Stimulated activated CD4-positive, alpha-beta T cell treated with anti-CD3 and anti-CD28 coated beads, Interleukin-4, amount 100 ng/mL, for 4 hours (primary cell): ENCODE measurements at regions not wholly inside any gene's neighbourhood (a gene's known extent, or its start where the extent isn't known, plus 50 kb on each side); places are given as distances from the start of the nearest gene placed in this dataset.

ENCODE experiments used
- DNase-seq, 2 experiments: peaks; one replicate each; pipeline ENCODE4 v3.0.0-alpha.2; 2020

DNA sequence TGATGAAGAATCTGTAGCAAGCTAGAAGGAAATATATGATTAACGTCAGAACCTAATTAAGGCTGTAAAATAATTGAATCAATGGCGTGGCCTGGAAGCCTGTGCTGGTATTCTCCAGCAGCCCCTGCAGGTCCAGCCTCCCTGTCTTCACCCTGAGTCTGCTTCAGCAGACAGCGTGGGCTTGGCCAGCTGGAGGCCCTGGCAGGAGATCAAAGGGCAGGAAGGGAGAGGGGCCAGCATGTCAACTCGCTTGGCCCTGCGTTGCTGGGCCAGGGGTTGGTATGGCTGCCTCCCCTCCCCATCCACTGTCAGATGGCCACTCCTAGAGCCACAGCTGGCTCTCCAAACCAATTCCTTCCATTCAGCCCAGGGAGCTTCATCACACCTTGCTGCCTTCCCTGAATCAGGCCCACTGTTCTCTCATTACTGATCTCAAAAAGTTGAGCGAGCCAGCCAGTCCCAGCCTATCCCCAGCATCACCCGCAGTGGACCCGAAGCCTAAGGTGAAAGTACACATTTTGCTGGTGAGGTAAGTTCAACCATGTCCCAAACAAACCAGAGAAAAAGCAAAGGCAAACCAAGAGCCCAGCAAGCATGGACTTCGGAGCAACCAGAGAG, 228.4 kb upstream of the AGAP1 start:
- no peak for DNase-seq

DNA sequence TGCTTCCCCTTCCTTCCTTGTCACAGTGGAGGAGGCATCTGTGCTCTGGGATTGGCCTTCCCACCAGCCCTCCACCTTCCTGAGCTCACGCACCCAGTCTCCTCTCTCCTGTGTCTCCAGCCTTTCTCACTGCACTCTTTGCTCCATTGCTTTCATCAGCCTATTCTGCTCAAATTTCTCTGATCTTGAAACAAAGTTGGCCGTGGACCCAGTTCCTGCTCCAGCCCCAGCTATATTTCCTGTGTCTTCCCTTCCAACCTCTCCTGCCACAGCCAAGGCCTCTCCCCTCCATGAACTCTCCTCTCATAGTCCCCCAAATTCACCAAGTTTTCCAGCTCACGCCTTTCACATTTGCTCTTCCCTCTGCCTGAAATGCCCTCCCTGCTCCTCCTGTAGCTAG, 226.6 kb upstream of the AGAP1 start:
- DNase-seq, result no peak

DNA sequence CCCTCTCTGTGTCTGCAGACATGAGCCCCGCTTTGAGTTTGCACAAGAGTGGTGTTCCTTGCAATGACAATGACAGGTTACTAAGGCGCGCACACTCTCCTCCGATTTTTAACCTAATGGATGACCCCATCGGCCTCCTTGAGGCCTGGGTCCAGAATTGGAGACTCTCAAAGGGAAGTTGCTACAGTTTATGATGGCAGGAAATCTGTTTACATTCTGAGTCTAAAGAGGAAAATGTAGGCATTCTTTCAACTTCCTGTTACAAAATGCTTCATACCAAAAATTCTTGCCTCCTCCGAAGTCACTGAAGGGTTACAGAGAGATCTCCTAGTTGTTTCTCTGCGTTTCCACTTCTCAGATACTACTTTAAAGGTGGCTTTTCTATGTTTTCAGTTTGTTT, 225.3 kb upstream of the AGAP1 start:
- DNase-seq, result no peak

DNA sequence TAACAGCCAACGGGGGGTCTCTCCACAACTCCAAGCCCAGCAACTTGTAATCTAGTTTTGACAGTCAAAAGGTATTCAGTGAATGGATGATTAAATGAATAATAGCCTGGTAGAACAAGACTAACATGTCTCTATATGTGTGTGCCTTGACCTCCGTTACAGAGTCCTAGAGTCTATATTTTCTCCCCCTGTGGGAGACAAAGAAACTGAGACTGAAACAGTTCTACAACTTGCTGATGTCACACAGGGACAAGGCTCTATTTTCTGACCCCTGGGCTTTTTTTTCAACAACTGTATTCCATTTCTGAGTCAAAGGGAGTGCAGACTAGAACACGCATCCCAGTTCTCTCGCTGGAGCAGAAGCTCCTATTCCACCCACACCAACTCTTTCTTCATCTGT, 223.6 kb upstream of the AGAP1 start:
- no peak for DNase-seq

DNA sequence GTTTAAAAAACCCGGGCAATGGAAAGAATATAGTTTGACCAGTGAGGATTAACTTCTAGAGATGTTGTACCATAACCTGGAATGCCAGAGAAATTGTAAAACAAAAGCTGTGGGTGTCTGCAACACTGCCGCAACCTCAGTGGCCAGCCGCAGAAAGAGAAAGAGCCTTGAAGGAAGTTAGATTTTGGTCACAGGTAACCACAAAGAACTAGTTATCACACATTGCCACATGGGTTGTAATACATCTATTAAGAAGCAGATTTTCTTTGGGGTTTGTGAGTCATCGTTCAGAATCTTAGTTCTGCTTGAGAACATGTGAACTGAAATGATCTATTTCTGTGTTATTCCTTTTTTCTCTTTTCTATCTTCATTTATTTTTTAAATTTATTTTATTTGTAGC, 222.9 kb upstream of the AGAP1 start:
- no peak for DNase-seq

DNA sequence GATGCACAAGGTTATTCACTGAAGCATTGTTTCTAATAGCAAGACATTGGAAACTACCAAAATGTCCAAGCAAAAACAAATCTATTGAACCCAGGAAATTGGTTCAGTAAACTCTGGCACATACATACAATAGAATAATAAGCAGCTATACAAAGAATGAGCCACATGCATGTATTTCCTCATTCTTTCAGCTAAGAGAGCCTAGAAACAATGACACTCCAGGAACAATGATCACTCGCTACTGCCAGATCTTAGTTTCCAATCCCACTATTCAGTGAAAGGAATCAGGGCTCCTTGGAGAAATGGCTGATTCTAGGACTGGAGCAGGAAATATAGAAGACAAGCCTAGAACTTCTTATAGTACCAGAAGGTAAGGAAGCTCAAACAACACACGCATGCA, 221.9 kb upstream of the AGAP1 start:
- no peak for DNase-seq

DNA sequence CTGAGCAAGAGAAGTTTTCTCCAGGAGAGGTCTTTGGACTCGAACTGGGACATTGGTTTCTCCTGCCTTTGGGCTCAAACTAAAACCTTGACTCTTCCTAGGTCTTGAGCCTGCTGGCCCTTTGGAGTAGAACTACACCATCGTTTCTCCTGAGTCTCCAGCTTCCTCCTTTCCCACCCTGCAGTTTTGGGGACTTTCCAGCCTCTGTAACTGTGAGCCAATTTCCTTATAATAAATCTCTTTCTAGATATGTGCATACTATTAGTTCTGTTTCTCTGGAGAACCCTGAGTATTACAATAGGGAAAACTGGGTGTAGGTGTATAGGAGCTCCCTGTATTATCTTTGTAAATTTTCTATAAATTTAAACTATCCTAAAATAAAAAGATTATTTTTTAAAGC, 219.8 kb upstream of the AGAP1 start:
- no peak for DNase-seq

DNA sequence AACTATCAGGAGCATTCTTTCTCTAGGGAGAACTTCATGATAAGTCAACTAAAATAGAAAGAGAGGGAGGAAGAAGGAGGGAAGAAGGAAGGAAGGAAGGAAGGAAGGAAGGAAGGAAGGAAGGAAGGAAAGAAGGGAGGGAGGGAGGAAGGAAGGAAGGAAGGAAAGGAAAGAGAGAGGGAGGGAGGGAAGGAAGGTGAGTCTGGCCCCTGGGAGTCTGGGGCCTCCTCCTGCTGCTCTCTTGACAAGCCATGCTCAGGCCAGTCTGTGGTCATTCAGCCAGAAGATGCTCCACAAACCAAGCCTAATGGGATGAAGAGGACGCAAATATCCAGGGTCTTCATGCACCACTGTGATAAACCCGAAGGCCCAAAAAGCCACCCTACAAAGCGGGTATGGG, 216.4 kb upstream of the AGAP1 start:
- no peak for DNase-seq

DNA sequence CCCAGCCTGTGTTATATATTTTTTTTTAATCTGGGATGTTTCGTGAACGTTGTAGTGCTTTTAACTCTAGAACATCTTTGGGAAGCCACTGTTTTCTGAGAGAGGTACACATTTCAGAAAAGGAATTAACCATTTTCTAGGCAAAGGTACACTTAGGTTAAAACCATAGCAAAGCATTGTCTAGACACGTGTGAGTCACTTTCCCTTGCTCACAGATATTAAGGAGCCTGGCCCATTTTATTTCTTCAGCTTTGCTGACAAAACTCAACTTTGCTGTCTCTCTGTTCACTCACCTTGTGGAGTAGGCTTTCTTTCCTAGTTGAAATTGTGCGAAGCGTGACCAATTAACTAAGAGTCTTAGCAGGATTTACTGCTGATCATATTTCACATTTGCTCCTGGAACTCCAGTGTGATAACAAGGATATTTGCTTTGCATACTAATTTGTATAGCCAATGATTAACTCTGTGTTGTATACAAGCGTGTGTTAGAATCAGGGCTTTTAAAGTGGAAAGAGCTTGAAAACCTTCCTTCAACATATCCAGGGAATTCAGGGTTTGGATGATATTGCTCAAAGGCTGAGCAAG, 215.0 kb upstream of the AGAP1 start:
- DNase-seq, result no peak

DNA sequence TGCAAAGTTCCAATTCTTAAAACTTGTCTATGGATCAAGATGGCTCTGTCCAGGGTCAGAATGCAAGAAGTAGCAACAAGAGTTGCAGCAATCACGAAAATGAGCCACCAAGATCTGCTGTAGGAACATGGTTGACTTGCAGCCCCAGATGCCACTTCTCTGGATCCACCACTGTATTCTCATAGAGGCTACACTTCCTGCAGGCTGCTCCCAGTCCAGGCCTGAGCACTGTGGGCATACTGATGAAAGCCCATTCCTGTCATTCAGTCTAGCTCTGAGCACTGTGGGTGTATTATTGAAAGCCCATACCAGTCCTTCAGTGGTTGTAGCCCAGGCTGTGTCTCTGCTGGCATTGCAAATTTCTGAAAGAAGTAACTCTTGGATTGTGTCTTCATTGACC, 213.9 kb upstream of the AGAP1 start:
- no peak for DNase-seq

DNA sequence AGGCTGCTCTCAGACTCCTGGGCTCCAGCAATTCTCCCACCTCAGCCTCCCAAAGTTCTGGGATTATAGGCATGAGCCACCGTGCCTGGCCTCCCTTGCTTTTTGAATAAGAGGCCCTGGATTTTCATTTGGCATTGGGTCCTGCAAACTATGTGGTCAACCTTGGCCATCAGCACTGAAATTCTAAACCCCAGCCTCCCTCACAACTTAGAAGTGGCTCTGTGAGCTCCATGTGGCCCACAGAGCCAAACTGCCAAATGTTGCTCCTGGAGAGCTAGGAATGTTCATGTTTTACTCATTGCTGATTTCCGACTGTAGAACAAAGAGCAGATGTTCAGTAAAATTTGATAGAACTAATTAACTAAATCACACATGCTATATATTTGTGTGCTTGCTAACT, 210.6 kb upstream of the AGAP1 start:
- no peak for DNase-seq

DNA sequence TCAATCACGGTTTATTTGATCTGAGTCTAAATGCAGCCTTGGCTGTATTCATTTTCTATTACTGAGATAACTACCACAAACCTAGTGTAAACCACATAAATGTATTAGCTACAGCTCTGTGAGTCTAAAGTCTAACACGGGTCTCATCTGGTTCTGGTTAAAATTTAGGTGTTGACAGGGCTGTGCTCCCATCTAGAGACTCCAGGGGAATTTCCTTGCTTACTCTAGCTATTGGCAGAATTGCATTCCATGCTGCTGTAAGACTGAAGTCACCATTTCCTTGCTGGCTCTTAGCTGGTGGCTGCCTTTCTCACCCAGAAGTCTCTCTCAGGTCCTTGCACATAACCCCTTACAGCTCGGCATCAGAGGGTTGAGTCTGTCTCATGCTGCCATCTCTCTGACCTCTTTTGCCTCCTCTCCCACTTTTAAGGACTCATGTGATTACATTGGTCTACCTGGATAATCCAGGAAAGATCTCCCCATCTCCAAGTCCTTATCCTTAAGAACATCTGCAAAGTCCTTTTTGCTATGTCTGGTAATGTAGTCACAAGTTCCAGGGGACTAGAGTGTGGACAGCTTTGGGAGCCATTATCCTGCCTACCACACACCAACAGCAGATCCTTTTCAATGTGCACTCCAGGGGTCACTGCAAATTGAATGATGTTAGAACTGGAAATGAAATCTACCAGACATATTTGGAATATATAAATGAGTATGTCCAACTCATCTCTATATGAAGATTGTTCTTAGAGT, 207.0 kb upstream of the AGAP1 start:
- no peak for DNase-seq

DNA sequence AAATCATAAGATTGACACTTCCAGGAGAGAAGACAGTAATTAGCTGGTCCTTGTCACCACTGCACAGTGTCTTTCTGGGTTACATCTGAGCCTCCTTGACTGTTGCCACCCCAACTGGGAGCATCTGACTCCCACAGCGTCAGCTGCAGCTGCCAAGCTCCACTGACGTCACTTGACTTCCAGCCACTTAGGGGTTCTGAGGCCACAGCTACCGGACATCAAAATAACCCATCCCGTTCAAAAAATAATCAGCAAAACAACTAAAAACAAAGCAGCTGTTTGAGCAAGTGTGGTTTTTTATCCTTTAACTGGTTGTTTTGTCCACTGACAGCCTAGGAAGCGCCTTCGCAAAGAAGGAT, 206.5 kb upstream of the AGAP1 start:
- no peak for DNase-seq

DNA sequence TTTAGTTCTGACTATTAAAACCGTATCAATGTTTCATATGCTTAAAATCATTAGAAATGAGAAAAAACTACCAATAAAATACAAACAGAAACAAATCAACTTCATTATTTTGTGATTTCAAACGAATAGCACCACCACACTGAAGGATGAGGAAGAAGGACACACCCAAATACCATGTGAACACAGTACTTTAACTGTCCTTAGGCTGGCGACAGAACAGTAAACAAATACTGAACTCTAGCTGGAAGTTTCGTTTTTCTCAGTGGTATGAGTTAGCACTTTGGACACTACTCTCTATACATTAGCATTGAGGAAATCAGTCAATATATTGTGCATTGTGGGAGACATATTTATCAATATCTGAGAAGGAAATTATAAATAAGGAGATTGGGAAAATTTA, 202.4 kb upstream of the AGAP1 start:
- DNase-seq, result no peak

DNA sequence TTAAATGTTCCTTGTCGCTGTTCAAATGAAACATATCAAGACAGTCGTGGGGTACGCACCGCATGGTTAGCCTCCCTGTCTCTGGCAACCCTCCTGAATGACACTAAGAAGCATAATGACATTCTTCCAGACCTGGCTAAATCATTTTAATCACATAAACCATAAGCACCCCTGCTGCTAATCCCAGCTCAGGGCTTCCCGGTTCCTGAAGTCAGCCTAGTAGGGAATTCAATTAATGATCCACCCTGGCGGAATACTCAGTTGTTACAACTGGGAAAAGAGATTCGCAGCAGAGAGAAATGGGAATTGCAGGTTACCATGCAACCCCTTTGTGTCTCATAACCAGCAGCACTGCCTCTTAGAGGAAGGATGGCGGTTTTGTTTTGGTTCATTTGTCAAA, 200.8 kb upstream of the AGAP1 start:
- no peak for DNase-seq

DNA sequence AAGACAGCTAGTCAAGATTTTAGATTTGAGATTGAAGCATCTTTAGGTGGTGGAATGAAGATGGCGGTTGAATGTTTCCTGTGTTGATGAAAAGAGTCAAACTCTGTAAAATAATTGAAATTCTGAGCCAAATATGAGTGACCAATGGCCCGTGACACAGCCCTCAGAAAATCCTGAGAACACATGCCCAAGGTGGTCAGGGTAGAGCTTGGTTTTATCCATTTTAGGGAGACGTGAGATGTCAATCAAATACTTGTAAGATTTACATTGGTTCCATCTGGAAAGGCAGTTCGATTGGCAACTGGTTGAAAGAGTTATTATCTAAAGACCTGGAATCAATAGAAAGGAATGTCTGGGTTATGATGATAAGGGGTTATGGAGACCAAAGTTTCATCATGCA, 198.0 kb upstream of the AGAP1 start:
- no peak for DNase-seq

DNA sequence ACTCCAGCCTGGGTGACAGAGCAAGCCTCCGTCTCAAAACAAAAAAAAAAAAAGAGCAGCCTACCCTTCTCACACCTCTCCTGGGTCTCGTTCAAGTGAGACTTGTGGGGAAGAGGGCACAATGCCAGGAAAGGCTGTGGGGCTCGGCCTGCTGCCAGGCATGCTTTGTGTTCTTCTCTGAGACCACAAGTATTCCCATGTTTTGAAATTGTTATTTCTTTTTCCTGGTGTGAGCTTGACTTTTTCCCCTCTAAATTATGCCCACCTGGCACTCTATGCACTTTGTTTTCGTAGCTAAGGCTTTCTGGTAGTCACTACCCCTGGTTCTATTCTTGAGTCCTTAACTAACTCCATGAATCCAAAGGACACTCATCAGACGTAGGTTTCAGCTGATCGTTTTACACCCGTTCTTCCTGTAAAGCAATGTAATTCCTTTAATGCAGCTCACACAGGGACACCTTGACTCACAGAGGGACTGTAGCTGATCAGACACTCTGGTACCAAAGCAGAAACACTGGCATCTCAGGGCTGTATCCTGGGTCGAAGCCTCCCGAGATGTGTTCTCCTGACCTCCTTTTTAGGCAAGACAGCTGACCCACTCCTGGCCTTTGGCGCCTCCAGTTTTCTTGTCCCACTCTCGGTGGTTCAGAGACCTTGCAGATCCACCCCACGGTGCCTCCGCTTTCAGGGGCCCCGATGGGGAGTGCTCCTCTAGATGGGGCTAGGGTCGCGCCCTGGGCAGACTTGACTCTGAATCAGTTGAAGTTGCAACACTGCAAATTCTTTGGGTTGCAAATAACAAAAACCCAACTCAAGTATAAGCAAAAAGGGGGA, 193.3 kb upstream of the AGAP1 start:
- no peak for DNase-seq

DNA sequence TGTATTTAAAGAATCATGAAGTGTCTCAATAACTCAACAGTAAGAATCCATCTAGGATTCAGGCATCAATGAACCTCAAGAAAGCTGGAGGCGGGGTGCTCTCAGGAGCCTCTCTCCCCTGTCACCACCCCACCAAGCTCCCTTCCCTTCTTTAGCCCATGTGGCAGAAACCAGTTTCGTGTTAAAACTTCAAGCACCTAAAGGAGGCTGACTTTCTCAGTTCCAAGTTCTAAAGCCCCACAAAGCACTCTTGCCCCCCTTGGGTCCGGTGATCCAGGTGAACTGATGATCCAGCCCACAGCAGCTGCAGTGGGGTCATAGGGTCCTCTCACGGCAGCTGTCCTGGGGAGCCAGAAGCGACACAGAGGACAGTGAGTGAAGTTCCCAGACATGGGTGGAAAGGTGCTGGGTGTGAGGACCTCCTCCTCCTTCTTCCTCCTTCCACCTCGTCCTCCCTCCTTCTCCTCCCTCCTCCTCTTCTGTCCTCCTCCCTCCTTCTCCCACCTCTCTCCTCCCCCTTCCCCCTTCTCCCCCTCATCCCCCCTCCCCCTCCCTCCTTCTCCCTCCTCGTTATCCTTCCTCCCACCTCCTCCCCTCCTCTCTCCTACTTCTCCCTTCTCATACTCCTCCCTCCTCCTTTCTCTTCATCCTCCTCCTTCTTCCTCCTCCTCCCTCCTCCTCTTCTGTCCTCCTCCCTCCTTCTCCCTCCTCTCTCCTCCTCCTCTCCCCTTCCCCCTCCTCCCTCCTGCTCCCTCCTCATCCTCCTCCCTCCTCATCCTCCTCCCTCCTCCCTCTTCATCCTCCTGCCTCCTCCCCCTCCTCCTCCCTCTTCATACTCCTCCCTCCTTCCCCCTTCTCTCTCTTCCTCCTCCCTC, 192.4 kb upstream of the AGAP1 start:
- DNase-seq, result no peak

DNA sequence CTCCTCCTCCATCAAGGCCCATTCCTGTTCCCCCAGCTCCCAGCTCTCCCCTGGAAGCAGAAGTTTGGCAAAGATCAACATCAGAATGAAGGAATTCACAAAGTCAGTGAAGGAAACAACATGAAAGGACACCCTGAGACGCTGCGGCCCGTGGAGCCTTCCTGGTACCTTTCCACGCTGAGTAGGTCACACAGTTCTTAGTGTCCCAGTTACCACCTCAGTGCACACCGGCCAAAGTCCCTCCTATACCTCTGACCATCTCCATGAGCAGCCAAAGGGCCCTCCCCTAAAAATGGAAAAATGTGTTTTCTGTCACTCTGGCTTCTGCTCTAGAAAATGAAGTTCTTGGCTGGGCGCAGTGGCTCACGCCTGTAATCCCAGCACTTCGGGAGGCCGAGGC, 191.6 kb upstream of the AGAP1 start:
- no peak for DNase-seq

DNA sequence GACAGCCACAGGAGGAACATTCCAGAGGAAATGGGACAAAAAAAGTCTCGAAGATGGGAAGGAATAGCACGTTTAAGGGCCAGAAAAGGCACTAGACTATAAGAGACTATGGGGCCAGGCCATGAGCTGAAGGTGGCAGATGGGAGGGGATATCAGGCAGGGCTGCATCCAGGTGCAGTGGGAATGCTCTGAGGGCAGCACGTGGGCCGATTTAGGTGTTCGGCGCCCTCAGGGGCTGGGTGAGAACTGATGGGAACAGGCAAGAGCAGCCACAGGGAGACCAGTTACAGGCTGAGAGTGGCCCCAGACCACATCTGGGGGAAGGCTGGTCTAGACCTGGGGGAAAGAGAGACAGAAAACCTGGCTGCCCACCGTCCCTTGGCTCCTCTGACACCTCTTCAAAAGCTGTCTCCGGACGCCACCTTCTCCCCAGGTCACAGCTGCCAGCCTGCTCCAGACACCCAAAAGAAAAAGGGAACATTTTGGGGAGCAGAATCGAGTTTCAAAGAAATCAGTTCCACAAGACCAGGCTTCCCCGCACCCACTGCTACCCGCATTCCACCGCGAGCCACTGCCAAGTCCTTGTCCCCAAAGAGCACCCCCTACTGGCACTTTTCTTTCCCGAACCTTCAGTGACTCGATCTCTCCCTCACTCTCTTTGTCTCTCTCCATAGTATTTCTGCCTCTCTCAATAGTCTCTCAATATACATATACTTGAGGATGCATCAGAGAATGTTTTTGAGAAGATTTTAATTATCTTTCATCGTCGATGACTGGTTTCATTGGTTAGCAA, 190.1 kb upstream of the AGAP1 start:
- no peak for DNase-seq

DNA sequence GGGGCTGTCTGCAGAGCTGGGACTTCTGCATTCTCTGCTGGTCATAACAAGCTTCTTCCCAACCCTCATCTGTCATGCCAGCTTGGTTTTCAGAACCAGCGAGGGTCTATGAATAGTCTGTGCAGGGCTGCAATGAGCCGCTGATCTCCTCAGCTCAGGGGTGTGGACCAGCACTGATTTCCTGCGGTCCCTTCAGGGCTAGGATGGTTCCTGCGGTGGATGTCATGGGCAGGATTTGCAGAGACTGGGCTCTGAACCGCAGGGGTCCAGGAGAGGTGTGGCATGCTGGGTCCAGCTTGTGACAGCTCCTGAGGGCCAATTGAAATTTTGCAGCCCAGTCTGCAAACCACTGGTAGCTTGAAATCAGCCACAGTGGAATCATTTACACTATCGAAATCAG, 188.2 kb upstream of the AGAP1 start:
- DNase-seq, result no peak

DNA sequence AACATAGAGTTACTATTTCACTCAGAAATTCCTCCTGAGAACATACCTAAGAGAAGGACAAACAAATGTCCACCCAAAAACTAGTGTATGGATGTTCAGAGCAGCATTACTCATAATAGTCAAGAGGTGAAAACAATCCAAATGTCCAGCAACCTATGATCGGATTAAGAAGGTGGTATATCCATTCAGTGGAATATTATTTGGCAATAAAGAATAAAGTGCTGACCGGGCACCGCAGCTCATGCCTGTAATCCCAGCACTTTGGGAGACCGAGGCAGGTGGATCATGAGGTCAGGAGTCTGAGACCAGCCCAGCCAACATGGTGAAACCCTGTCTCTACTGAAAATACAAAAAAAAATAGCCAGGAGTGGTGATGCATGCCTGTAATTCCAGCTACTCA, 182.8 kb upstream of the AGAP1 start:
- no peak for DNase-seq
